ENCODE measurements at regions not wholly inside any gene's neighbourhood (a gene's known extent, or its start where the extent isn't known, plus 50 kb on each side); places are given as distances from the start of the nearest gene placed in this dataset.

DNA sequence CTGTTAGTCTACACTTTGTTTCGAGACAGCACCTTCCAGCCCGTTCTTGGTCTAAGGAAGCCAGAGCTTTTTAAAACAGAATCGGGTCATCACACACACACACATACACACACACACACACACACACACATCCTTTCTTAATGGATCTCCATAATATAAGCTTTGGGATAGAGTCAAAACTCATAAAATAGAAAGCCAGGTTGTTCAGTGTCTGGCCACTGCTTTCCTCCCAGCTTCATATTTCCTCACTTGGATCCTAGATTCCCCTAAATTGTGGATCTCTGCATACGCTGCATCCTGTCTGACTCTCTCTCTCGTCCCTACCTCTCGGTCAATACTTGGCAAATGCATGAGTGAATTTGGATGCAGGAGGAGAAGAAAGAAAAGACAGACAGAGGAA, 120.5 kb upstream of the SLC14A2 start:
- no peak for DNase-seq (ENCODE audit: low spot score)

DNA sequence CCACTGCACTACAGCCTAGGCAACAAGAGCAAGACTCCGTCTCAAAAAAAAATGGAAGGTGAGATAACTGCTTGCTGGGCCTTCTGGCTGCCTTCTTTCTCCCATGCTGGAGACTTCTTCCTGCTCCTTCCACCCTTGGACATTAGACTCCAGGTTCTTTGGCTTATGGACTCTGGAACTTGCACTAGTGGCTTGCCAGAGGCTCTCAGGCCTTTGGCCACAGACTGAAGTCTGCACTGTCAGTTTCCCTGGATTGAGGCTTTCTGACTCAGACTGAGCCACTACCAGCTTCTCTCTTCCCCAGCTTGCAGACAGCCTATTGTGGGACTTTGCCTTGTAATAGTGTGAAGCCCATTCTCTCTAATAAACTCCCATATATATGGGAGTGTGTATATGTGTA, 118.5 kb upstream of the SLC14A2 start:
- DNase-seq (ENCODE audit: low spot score) = no peak

GRCh38 chr18:45497595-45498286, 117.5 kb upstream of the SLC14A2 start:
- DNase-seq (ENCODE audit: low spot score) = no peak

GRCh38 chr18:45498287-45498658, 117.0 kb upstream of the SLC14A2 start:
- DNase-seq (ENCODE audit: low spot score) = no peak

GRCh38 chr18:45503990-45504389, 111.3 kb upstream of the SLC14A2 start:
- DNase-seq (ENCODE audit: low spot score) = no peak

DNA sequence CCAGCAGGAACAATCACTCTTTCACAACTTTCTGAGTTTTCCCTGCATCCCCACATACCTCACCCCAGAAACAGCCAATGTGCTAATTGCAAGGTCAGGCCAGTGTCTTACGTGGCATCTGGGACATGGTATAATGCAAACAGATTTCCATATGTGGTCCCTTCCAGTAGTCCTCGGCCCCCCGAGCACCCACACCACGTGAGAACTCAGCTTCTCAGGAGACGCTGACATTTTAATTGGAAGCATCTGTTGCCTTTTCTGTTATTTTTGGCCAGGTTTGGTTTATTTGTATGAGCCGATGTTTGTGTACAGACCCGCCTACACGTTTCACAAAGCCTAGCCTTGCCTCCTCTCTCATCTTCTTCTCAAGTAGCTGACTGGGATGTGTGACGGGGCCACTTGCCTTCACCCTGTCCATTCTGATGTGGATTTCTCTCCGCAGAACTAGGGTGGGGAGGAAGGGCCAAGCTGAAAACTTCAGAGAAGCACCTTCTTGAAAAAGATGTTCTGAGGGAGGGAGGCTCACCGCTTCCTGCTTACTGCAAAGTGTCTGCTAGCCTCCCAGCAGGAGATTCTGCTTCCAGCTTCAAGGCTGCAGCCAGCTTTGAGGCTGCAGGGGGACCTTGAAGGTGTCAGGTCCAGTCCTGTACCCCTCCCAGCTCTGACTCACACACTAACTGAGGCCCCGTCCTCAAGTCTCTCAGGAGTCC, 109.6 kb upstream of the SLC14A2 start:
- DNase-seq (ENCODE audit: low spot score) = no peak

- DNase-seq (ENCODE audit: low spot score) = no peak
Measured at GRCh38 chr18:45506951-45507350, 108.3 kb upstream of the SLC14A2 start.

DNA sequence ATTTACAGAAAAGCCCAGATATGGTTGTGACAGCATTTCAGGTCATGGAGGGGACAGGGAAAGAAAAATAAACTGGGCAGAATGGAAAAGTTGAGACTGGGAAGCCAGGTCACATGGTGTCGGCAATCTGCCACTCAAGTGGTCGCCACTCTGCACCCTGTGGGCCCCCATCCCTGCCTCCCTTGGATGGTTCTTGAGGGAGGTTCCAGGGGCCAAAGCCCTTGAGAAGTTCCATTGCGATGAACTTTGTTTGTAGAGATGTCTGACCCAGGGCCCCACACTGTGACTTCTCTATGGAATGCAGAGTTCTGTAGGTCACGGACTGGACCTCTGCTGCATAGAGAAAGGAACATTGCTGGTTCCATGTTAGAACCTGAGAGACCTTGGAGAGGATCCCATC, 105.7 kb upstream of the SLC14A2 start:
- no peak for DNase-seq (ENCODE audit: low spot score)

- no peak for DNase-seq (ENCODE audit: low spot score)
Measured at GRCh38 chr18:45510656-45511055, 104.6 kb upstream of the SLC14A2 start.

GRCh38 chr18:45512363-45512953, 102.8 kb upstream of the SLC14A2 start:
- no peak for DNase-seq (ENCODE audit: low spot score)

GRCh38 chr18:45517181-45517741, 98.0 kb upstream of the SLC14A2 start:
- no peak for DNase-seq (ENCODE audit: low spot score)

GRCh38 chr18:45518311-45519155, 96.7 kb upstream of the SLC14A2 start:
- no peak for DNase-seq (ENCODE audit: low spot score)

DNA sequence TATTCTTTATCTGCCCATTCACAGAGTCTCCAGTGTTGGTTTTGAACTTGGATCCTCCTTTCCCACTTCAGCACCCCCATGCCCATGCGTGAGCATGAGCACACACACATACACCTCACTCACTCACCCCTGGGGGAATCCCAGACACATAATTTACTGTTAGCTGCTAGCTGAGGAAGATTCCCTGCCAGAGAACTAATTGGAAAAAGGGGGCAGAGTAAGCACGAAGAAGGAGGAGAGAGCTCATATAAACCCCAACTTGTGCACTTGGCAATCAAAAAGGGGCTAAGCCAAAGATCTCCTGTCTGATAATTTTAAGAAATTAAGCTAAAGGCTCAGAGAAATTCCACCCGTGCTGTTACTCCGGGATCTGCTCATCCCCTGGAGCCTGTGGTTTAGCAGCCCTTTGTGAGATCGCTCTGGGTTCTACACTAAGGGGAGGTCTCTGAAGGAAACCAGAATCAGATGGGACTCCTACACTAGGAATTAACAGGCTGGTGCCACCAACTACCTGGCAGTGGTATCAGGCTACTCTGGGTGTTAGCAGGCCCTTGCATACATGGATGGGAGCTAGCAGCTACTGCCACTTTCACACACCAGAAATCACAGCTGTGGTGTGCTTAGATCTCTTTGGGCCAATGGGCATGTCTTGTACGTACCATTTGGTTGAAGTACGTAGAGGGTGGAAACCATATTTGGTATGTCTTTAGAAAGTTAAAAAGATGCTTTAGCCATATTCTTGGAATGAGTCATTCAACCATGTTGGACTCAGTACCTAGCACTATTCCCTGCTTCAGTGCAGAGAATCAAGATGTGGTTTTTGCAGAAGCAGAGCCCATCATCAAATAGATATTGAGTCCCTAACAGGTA, 95.6 kb upstream of the SLC14A2 start:
- no peak for DNase-seq (ENCODE audit: low spot score)

- no peak for DNase-seq (ENCODE audit: low spot score)
Measured at GRCh38 chr18:45521136-45521535, 94.1 kb upstream of the SLC14A2 start.

DNA sequence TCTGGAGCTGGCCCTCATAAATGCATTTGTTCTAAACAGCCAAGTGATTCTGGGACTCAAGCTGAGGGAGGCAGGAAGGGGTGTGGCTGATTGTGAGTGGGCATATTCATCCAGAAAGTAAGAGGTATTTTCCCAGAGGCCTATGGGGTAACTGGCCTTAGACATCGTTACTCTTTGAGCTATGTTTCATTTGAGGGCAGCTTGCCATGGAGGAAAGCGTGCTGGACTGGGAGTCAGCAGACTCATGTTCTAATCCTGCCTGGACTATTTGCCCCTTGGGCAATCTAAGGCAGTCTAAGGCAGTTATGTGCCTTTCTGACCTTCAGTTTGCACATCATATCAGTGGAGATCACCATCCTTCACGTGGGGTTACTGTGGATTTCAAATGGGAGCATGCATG, 93.5 kb upstream of the SLC14A2 start:
- peak; percentile 24 for DNase-seq (ENCODE audit: low spot score)

DNA sequence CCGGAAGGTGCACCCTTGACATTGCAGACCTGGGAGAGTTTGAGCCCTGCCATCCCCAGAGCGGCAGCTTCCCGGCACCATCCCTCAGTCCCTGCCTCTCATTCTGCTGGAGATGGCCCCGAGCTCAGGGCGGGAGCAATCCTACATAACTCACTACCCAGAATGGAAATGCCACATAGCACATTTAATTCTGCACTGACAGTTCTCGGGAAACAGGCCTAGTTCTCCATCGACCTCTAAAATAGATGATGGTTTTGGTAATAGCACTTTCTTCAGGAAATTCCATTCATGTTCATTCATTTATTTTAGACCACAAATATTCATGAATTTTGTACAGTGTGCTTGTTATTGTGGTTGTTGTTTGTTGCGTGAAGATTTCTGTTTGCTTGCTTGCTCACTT, 92.9 kb upstream of the SLC14A2 start:
- no peak for DNase-seq (ENCODE audit: low spot score)

DNA sequence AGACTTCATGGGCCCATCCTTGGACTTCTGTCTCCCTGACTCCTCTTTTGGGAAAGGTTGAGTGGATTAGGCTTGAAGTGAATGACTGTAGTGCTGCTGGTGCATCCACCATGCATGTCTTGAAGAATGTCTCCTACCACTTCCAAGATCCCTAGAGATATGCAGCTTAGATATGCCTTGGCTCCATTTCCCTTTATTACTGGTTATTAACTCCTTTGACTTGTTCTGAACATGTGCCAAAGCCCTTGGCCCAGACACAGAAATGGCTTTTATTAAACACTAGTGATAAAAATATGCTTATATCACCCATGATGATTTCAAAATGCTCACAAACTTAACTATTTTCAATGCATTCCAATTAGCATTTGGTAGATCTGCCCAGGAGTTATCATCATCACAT, 90.0 kb upstream of the SLC14A2 start:
- DNase-seq (ENCODE audit: low spot score) = no peak

GRCh38 chr18:45526114-45526841, 89.0 kb upstream of the SLC14A2 start:
- DNase-seq (ENCODE audit: low spot score) = no peak

GRCh38 chr18:45527891-45528290, 87.4 kb upstream of the SLC14A2 start:
- DNase-seq (ENCODE audit: low spot score) = no peak

DNA sequence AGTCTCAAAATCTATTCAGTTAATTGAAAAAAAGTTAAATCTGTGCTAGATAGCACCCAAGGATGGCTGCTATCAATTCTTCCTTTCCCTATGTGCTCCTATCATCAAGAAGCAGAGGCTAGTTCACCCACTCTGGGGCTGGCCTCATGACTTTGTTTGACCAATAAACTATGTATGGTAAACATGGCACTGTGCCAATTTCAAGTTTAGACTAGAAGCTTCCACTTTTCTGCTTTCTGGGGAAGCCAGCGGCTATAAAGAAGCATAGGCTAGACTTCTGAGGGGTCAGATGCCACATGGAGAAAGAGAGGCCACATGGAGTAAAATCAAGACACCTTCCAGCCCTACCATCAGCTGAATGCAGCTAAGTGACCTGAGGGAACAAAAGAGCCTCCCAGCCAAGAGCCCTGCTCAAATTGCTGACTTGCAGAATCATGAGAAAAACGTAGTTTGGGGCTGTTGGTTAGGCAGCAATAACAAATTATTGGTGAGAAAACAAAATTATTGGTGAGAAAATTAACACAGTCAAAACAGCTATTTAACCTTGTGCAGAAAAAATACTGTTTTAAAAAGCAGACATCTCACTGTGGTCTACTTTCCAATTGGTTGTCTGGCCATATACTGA, 86.5 kb upstream of the SLC14A2 start:
- no peak for DNase-seq (ENCODE audit: low spot score)

All from COLO829 (cell line).